Kidney (tissue), 13 donors: ENCODE measurements at regions not wholly inside any gene's neighbourhood (a gene's known extent, or its start where the extent isn't known, plus 50 kb on each side); places are given as distances from the start of the nearest gene placed in this dataset.

Source experiments
- DNase-seq, 5 donors: peaks; one replicate each; pipeline ENCODE4 v3.0.0-alpha.2; 2013 to 2020
- FAIRE-seq: peaks from 2 replicates; lab custom pipeline; 2012; peaks lifted over from hg19 to GRCh38; lab: Jason Lieb, UNC
- H3K27ac ChIP-seq, 2 donors: one replicate each; pipeline ENCODE4 v1.7.0; 2013; ENCODE audit warnings: low read depth in 2 of 2, low read length in 2 of 2, inconsistent platforms in 1 of 2
- H3K27me3 ChIP-seq: one replicate; pipeline ENCODE4 v1.7.1; 2013; ENCODE audit warnings: low read length, inconsistent platforms; ENCODE audit not compliant: control insufficient read depth, insufficient read depth
- H3K36me3 ChIP-seq, 3 donors: one replicate each; pipeline versions ENCODE4 v1.7.0 to v1.7.1; 2013; ENCODE audit warnings: low read length in 3 of 3, control low read depth in 1 of 3, inconsistent platforms in 1 of 3; ENCODE audit not compliant: insufficient read depth in 3 of 3, control insufficient read depth in 2 of 3
- H3K4me1 ChIP-seq, 3 donors: one replicate each; pipeline versions ENCODE4 v1.7.0 to v1.7.1; 2013; ENCODE audit warnings: low read length in 3 of 3, inconsistent platforms in 1 of 3, low read depth in 1 of 3; ENCODE audit not compliant: control insufficient read depth in 2 of 3, insufficient read depth in 2 of 3
- H3K4me3 ChIP-seq, 3 donors: one replicate each; pipeline versions ENCODE4 v1.7.0 to v1.8.1; 2013; ENCODE audit warnings: low read length in 3 of 3, control low read depth in 1 of 3, inconsistent platforms in 1 of 3
- H3K9ac ChIP-seq, 3 donors: one replicate each; pipeline versions ENCODE4 v1.7.0 to v1.7.1; 2013; ENCODE audit warnings: low read length in 3 of 3, control low read depth in 1 of 3, inconsistent platforms in 1 of 3
- H3K9me3 ChIP-seq, 3 donors: one replicate each; pipeline versions ENCODE4 v1.7.0 to v1.7.1; 2013; ENCODE audit warnings: low read length in 3 of 3, control low read depth in 1 of 3, inconsistent platforms in 1 of 3; ENCODE audit not compliant: control insufficient read depth in 2 of 3, insufficient read depth in 1 of 3
- CTCF ChIP-seq: IDR thresholded peaks from 3 replicates; pipeline ENCODE4 v1.5.1; 2012; ENCODE audit warnings: mild to moderate bottlenecking, moderate library complexity, borderline replicate concordance; ENCODE audit not compliant: insufficient read depth; ENCODE audit errors: extremely low read depth
- intact Hi-C: fragments of 100-400 bp; cut with DNase I; formaldehyde crosslinking; loops from one replicate; pipeline ENCODE4 v1.11.1; 2022
- donor health status: control.
- donor health status: control.
- donor health status: control.
- donor health status: control.
- donor health status: control.
- donor health status: DM: yes; HTN: yes; CAD: no.
- donor health status: Normal renal cell carcinoma (clear cell type).

- Histone ChIP-seq H3K27ac (no peak overlapping the region), H3K9me3 (no peaks in the 10 kb centered on the region), H3K4me3 (no peak overlapping the region), H3K9ac (no peak overlapping the region), H3K27me3 (no peaks in the 10 kb centered on the region), H3K4me1 (no peaks in the 10 kb centered on the region), H3K36me3 (no peaks in the 10 kb centered on the region)
- intact Hi-C loops: no loop called here
- TF ChIP-seq CTCF: no peak
- DNase-seq (peak in 1 of 5 donors; percentile 0), FAIRE-seq (no peak)
Measured at GRCh38 chr11:23336961-23337360, 476.7 kb upstream of the CCDC179 start.

- no peak overlapping the region for H3K9ac ChIP-seq
- DNase-seq (no peak), FAIRE-seq (no peak)
- H3K4me3 ChIP-seq: no peak overlapping the region
- H3K27ac ChIP-seq: no peak overlapping the region
- intact Hi-C loops: no loop called here
- H3K9me3 ChIP-seq: no peaks in the 10 kb centered on the region
- H3K36me3 ChIP-seq: no peaks in the 10 kb centered on the region
- H3K27me3 ChIP-seq: no peaks in the 10 kb centered on the region
- H3K4me1 ChIP-seq: no peaks in the 10 kb centered on the region
- no peak for TF ChIP-seq CTCF
Measured at GRCh38 chr11:23353611-23354010, 493.3 kb upstream of the CCDC179 start.

- intact Hi-C loops: no loop called here
- Histone ChIP-seq H3K4me1 (no peaks in the 10 kb centered on the region), H3K27me3 (no peaks in the 10 kb centered on the region), H3K4me3 (no peak overlapping the region), H3K9ac (no peak overlapping the region), H3K27ac (no peak overlapping the region), H3K9me3 (no peaks in the 10 kb centered on the region), H3K36me3 (no peaks in the 10 kb centered on the region)
- no peak for FAIRE-seq
- TF ChIP-seq CTCF: no peak
- DNase-seq: no peak
Measured at GRCh38 chr11:23359297-23359696, 499.0 kb upstream of the CCDC179 start.

GRCh38 chr11:23364076-23364475 lies 503.8 kb upstream of the CCDC179 start:
- H3K9me3 ChIP-seq: no peaks in the 10 kb centered on the region
- FAIRE-seq: no peak
- no peaks in the 10 kb centered on the region for H3K36me3 ChIP-seq
- H3K9ac ChIP-seq: no peak overlapping the region
- no peaks in the 10 kb centered on the region for H3K4me1 ChIP-seq
- H3K4me3 ChIP-seq: no peak overlapping the region
- TF ChIP-seq CTCF: no peak
- DNase-seq: no peak
- H3K27ac ChIP-seq: no peak overlapping the region
- no peaks in the 10 kb centered on the region for H3K27me3 ChIP-seq
- intact Hi-C loops: no loop called here
